ENCODE measurements at regions not wholly inside any gene's neighbourhood (a gene's known extent, or its start where the extent isn't known, plus 50 kb on each side); places are given as distances from the start of the nearest gene placed in this dataset.

DNA sequence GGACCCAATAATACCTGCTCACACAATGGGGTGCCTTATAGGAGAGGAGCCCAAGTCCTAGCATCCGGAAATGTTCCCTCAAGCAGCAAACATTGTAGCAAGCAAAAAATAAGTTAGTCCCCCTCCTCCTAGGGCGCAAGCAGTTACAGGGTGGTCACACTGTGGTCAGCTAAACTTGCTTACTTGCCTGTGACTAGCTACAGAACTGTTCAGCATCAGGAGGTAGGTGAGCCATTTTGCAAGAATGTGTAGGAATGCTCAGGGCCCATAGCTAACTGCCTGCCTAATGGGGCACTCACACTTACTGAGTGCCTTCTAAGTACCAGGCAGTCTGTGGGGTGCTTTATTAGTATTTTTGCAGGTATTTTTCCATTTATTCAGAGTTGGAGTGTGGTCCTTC is 154.6 kb upstream of the GRIN2B start:
- DNase-seq (ENCODE audit: low spot score) (no peak), ATAC-seq (no peak)
- intact Hi-C loops (cut with DNase I) = no loop called here

DNA sequence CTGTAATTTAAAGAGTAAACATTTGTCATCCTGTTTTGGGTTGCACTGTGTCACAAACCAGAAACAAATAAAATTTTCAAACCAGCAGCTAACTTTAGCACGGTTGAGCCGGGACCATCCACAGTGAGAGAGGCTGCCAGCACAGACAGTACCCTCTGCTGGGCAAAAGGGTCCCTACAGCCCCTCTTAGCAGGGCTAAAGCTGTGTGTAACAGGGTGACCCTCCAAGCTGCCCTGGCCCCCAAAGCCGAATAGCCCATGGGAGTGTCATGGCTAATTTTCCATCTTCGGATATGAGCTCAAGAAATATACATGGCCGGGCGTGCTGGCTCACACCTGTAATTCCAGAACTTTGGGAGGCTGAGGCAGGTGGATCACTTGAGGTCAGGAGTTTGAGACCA is 157.1 kb upstream of the GRIN2B start:
- ATAC-seq (no peak), DNase-seq (ENCODE audit: low spot score) (no peak)
- intact Hi-C loops (cut with DNase I) = no loop called here

DNA sequence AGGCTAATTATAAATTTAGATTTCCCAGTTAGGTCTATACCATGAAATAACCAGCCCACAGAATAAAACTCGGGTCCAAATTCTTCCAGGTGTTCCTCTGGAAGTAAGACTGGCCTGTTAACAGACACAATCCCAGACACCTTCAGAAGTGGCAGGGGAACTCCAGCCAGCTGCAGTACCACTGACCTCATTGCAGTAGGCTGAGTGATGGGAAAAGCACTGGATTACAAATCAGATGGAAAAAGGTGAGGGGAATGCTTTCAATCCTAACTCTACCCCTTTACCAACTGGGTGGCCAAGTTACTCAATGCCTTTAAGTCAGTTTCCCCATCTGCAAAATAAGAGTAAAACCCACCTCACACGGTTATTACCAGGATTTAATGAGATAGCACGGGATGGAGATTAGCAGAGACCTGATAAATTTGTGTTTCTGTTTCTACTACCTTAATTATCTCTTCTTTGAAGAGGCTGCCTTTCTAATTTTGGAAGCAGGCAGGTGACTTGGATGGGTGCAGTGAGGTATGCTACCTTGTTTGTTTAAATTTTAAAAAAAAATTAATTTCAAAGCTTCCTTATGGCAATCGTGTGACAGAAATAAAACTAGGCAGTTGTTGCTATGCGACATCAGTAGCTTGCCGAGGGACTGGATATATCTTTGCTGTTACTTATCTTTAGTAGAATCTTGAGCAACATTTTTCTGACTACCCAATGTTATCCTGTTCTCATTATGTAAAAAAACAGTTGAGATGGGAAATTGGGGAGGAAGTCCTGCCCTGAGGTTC is 167.3 kb upstream of the GRIN2B start:
- no peak for DNase-seq (ENCODE audit: low spot score)
- ATAC-seq = no peak
- intact Hi-C loops (cut with DNase I) = no loop called here

DNA sequence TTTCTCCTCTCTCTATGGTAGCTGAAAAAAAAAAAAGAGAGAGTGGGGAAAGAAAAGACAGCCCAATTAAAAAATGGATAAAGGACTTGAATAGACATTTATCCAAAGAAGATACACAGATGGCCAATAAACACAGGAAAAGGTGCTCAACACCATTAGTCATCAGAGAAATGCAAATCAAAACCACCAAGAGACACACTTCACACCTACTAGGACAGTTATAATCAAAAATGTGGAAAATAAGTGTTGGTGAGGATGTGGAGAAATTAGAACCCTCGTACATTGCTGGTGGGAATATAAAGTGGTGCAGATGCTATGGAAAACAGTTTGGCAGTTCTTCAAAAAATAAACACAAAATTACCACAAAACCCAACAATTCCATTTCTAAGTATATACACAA is 172.4 kb upstream of the GRIN2B start:
- DNase-seq (ENCODE audit: low spot score) (no peak), ATAC-seq (no peak)
- intact Hi-C loops (cut with DNase I) = no loop called here

DNA sequence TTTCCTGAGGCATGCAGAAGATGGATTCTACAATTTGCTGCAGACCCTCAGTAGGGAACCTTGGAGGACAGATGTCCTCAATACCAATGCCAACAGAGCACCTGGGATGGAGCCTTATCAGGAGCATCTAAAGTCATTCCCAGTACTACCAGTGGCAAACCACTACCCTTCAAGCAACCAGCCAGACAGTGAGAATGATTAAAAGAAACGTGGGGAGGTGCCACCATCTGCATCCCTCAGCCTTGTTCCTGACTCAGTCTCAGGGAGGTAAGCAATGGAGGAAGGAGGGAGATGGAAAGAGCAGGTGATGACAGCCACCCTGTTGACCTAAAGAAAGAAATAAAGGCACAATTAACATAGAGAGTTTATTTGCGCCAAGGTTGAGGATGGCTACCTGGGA is 175.2 kb upstream of the GRIN2B start:
- intact Hi-C loops (cut with DNase I) = no loop called here
- ATAC-seq (no peak), DNase-seq (ENCODE audit: low spot score) (no peak)

DNA sequence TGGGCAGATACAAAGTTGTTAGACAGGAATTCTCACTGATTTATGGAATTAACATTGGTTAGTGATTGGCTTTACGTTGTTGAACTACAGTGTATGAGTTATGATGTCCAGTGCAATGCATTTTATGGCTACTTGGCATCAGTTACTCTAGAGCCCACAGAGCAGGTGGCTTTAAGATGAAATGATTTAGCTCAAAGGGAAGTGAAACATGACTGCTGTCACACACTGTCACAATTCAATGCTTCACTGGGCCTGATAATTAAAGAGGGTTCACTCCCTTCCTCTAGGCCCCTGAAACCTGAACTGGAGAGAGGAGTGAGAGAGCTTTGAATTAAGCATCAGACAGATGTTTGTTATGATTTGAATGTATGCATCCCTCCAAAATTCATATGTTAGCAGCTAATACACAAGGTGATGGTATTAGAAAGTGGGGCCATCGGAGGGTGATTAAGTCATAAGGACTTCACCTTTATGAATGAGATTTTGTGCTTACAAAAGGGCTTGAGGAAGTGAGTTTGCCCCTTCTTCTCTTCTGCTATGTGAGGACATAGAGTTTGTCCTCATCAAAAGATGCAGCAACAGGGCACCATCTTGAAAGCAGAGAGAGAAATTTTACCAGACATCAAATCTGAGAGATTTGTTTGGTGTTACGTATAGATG is 175.8 kb upstream of the GRIN2B start:
- DNase-seq (ENCODE audit: low spot score) (no peak), ATAC-seq (no peak)
- intact Hi-C loops (cut with DNase I) = no loop called here

DNA sequence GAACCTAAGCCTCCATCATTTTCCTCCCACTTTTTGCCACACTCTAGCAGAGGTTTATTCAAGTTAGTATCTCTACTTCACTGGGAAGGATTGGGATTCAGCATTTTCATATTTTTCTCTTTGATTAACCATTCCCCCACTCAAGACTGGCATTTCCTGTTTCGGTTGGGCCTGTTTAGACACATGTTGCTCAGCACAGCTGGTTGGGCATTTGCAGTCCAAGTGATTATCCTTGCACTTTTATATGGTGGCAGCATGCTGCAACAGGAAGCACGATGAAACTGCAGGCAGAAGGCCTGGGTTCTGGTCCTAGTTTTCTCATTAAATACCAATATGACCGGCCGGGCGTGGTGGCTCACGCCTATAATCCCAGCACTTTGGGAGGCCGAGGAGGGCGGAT is 182.9 kb upstream of the GRIN2B start:
- DNase-seq (ENCODE audit: low spot score) (no peak), ATAC-seq (no peak)
- intact Hi-C loops (cut with DNase I) = loop anchor here (10.0 kb wide), 1 partner anchor 299 kb away; no protein-coding TSS in a partner anchor

DNA sequence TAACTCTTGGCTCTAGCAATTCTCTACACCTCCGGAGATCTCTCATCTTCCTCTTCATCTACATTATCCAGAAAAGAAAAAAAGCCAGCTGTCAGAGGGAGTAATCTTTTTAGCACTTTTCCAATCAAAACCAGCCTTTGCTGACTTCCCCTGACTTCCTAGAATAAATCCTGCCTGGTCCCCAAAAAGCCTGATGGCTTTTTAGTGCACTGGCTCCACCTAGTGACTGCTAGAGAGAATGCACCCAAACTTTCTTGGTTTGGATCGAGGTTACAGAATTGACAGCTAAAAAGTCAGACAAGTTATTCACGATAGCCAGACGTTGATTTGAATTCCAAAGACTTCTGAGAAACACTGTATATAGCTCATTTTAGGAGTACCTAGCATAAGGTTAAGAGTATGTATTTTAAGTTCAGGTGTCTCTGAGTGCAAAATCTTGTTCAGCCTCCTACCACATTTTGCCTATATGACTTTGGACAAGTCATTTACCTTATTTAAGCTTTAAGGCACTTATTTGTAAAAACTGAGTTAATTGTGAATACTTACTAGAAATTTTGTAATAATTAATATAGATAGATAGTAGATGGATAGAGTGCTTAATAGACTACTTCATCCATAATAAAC is 185.7 kb upstream of the GRIN2B start:
- intact Hi-C loops (cut with DNase I) = loop anchor here (10.0 kb wide), 1 partner anchor 302 kb away; no protein-coding TSS in a partner anchor
- ATAC-seq (peak; percentile 49), DNase-seq (ENCODE audit: low spot score) (no peak)

DNA sequence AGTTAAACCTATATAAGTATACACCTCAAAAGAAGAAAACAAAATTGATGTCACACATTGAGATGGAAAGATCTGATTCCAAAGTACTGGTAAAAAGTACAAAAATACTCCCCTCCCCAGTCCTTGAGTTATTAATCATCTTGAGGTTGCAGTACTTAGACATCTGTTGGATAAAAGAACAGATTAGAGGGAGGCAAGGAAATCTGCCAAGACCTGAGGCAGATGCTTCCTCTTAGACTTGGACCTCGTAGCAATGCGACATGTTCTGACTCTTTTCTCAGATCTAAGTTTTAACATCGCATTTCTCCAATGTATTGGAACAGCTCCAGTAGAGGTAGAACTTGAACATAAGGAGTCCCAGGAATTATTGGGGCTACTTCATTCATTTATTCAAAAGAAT is 187.9 kb upstream of the GRIN2B start:
- no peak for ATAC-seq
- intact Hi-C loops (cut with DNase I) = loop anchor here (10.0 kb wide), 1 partner anchor 304 kb away; no protein-coding TSS in a partner anchor
- DNase-seq (ENCODE audit: low spot score) = no peak

DNA sequence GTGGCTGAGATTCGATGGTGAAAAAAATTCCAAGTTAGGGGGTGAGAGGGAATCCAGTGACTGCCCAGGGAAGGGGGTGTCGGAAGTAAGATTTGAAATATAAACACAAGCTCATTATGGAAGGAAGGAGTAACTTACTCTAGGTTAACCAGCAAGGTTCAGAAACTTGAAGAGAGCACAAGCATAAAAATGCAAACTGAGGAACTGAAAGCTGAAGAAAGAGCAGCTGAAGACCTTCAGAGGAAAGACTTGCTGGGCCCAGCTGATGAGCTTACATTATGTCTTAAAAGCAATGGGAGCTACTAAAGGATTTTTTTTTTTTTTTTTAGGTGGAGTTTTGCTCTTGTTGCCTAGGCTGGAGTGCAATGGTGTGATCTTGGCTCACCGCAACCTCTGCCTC is 189.7 kb upstream of the GRIN2B start:
- no peak for ATAC-seq
- no peak for DNase-seq (ENCODE audit: low spot score)
- intact Hi-C loops (cut with DNase I) = no loop called here

DNA sequence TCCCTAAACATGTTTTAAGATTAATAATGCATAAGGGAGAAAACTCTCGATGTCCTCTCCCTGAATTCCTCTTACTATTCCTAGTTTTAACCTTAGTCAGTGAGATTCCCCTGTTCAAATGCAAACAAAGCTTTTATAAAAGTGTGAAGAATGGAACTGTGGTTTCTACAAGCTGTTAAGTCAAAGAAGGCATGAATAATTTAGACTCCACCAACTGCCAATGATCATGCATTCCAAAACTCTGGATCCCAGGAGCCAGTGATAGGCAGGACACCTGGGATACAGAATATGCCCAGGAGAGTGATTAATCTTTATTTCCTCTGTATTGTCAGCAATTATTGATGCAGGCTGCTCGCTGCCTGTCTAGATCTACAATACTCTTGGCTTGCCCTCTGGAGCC is 190.3 kb upstream of the ATF7IP start:
- intact Hi-C loops (cut with DNase I) = no loop called here
- ATAC-seq = no peak
- DNase-seq (ENCODE audit: low spot score) = no peak

DNA sequence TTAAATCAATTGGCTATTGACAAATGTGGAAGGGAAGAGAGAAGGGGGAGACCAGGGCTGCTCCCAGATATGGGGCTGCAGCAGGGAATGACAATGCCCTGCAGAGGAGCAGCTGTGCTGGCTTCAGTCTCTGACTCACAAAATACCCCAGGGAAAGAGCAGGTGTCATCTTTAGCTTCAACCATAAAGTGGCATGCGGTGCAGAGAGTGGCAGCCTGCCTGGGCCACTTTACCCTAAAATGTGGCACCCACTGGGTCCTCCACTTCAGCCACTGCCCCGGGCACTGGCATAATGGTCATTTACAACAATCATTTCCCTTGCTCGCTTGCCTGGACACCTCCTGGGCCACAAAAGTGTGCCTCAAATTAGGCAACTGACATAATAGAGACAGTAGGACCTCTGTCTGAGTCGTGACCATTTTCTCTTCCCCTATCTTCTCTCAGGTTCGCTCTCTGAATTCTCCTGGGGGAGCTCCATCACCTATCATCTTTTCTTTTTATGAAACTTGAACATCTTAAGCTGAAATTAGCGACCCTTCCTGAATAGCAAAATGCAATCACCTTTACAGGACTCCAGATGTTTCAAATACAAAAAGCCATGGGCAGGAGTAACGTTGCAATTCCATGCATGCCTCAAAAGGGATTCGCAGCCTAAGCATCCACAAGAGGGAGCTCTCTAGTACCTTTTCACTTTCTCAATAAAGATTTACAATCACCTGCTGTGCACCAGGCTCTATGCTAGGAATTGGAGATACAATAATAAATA is 179.9 kb upstream of the ATF7IP start:
- no peak for ATAC-seq
- intact Hi-C loops (cut with DNase I) = no loop called here
- DNase-seq (ENCODE audit: low spot score) = no peak

DNA sequence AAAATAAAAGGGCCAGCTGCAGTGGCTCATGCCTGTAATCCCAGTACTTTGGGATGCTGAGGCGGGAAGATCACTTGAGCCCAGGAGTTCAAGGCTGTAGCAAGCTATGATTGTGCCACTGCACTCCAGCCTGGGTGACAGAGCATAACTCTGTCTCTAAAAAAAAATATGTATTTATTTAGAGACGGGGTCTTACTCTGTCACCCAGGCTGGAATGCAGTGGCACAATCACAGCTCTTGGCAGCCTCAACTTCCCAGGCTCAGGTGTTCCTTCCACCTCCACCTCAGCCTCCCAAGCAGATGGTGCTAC is 179.3 kb upstream of the ATF7IP start:
- no peak for DNase-seq (ENCODE audit: low spot score)
- intact Hi-C loops (cut with DNase I) = no loop called here
- ATAC-seq = no peak

DNA sequence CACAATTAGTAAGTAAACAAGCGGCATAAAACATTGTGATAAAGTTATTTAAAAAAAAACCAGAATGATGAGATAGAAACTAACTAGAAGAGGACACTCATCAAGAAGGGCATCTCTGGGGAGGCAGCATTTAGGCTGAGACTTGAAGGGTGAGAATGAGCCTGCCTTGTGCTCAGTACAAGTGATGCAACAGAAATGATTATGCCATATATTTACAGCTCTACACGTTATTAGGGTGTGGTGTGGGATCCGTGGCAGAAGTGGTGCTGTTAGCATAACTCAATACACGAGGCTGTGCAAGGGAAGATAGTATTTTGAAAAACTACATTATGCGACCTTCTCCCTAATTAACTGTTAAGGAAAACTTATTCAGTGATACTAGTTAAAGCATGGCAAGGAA is 178.5 kb upstream of the ATF7IP start:
- intact Hi-C loops (cut with DNase I) = no loop called here
- ATAC-seq (no peak), DNase-seq (ENCODE audit: low spot score) (no peak)

DNA sequence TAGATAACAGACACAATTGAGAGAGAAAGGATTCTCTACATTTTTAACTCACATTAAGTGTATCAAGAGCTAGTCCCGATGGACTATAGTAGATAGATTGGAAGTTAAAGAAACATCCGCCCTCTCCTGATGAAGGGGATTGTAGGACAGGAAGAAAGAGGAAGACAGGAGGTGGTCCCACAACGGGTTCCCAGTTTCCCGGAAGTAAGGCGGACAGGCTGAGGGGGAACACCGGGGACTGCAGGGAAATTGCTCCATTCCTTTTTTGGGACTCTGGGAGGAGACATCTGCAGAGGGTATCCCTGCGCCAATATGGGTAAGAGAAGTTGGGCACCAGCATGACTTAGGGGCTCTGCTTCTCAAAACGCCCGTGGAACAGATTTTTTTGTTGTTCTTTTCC is 177.5 kb upstream of the ATF7IP start:
- intact Hi-C loops (cut with DNase I) = no loop called here
- ATAC-seq (no peak), DNase-seq (ENCODE audit: low spot score) (no peak)

DNA sequence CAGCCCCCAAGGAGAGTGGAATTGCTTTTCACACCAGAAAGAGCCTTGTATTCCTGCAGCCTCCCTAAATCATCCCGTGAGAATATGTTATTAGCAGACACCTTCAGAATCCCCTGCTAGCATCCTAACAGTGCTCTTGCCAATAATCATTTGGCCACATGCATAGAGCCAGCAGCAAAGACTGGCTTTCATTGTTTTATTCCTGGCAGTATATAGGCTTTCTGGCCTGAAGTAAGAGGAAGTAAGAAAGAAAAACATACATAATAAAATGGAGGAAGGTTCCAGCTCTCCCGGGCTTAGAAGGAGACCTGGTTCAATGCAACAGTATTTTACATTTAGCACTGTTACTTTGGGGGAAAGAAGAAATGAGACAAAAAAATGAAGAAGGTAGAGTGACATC is 176.7 kb upstream of the ATF7IP start:
- DNase-seq (ENCODE audit: low spot score) = no peak
- intact Hi-C loops (cut with DNase I) = no loop called here
- ATAC-seq = no peak

DNA sequence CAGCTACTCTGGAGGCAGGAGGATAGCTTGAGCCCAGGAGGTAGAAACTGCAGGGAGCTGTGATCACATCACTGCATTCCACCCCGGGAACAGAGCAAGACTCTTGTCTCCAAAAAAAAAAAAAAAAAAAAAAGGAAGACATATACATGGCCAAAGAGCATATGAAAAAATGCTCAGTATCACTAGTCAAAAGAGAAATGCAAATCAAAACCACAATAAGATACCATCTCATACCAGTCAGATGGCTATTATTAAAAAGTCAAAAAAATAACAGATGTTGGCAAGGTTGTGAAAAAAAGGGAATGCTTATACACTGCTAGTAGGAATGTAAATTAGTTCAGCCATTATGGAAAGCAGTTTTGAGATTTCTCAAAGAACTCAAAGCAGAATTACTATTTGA is 174.8 kb upstream of the ATF7IP start:
- intact Hi-C loops (cut with DNase I) = no loop called here
- ATAC-seq = no peak
- DNase-seq (ENCODE audit: low spot score) = no peak

DNA sequence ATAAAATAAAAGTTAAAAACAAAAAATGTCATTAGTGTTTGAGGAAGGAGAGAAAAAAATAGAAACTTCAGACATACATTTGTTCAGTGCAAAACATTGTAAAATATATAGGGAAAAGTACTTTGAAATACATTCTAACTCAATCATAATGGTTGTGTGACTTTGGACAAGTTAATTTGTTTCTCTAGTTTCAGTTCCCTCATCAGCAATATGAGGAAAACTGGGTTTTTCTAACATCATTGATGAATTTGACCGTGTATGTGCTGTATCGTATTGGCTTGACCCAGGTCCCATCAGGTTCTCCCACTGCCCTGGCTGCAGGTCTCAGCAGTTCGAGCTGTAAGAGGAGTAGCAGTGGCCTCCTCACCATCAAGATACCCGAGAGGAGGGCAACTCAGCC is 173.9 kb upstream of the ATF7IP start:
- no peak for ATAC-seq
- DNase-seq (ENCODE audit: low spot score) = no peak
- intact Hi-C loops (cut with DNase I) = no loop called here

DNA sequence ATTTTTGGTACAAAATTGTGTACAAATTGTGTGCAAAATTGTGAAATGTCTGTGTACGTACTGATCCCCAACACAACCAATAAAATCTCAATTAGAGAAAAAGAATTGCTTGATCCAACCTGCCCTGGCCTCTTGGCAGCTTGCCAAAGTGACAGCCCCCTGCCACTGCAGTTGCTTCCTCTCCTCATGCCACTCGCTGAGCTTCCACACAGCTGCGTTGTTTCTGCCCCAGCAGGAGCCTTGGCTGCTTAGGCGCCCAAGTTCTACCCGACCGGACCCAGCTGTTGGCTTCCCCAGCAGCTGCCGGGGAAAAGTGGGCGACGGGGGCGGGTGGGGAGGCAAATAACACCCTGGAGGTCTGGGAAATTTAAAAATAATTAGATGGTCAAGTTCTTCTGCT is 171.8 kb upstream of the ATF7IP start:
- no peak for ATAC-seq
- intact Hi-C loops (cut with DNase I) = no loop called here
- DNase-seq (ENCODE audit: low spot score) = no peak

DNA sequence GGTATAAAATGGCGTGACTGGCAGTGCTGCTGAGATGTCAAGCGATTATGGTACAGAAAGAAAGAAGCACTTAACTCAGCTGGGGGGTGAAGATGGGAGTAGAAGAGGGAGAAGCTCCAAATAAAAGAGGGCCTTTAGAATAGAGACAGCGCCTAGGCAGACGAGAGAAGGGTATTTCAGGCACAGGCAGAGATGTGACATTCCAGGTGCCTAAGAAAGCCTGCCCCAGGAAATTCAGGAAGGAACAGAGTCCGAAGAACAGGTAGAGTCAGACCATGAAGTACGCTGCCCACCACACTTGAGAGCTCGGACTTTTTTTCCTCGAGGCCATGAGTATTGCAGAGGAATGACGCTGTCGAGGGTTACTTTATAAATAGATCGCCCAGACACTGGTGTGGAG is 170.9 kb upstream of the ATF7IP start:
- DNase-seq (ENCODE audit: low spot score) (no peak), ATAC-seq (no peak)
- intact Hi-C loops (cut with DNase I) = no loop called here

Measured in sciatic nerve (tissue), 2 donors.